ENCODE measurements at regions not wholly inside any gene's neighbourhood (a gene's known extent, or its start where the extent isn't known, plus 50 kb on each side); places are given as distances from the start of the nearest gene placed in this dataset.

- no peak overlapping the region for H3K4me3 ChIP-seq
- no peak for DNase-seq (ENCODE audit: low spot score)
- no peaks in the 10 kb centered on the region for H3K9me3 ChIP-seq
- TF ChIP-seq CTCF (IDR thresholded peaks at IDR 0.05) = no peak
- ATAC-seq (ENCODE audit: insufficient number of reproducible peaks, low FRiP score, low read depth) = no peak
- peaks cover 13 to 18% of the 10 kb centered on the region in 2 donors for H3K4me1 ChIP-seq (ENCODE audit: control insufficient read depth in 1 of 2, low read depth in 2 of 2)
- no peak overlapping the region for H3K27ac ChIP-seq
- no peaks in the 10 kb centered on the region for H3K27me3 ChIP-seq (replicated peaks; ENCODE audit: insufficient read depth)
- H3K36me3 ChIP-seq = no peaks in the 10 kb centered on the region
Observed at GRCh38 chr10:78314651-78315050, 281.0 kb downstream of the RPS24 start.

GRCh38 chr10:78316451-78316931 lies 282.8 kb downstream of the RPS24 start:
- Histone ChIP-seq H3K4me3 (no peak overlapping the region), H3K36me3 (no peaks in the 10 kb centered on the region), H3K4me1 (ENCODE audit: control insufficient read depth in 1 of 2, low read depth in 2 of 2) (peaks cover 13 to 18% of the 10 kb centered on the region in 2 donors), H3K27me3 (replicated peaks; ENCODE audit: insufficient read depth) (no peaks in the 10 kb centered on the region), H3K27ac (peak overlapping the region; percentile 3 to 17), H3K9me3 (no peaks in the 10 kb centered on the region)
- no peak for ATAC-seq (ENCODE audit: insufficient number of reproducible peaks, low FRiP score, low read depth)
- DNase-seq (ENCODE audit: low spot score) = no peak
- no peak for TF ChIP-seq CTCF (IDR thresholded peaks at IDR 0.05)

- DNase-seq (ENCODE audit: low spot score) = no peak
- peaks cover 13 to 18% of the 10 kb centered on the region in 2 donors for H3K4me1 ChIP-seq (ENCODE audit: control insufficient read depth in 1 of 2, low read depth in 2 of 2)
- H3K27ac ChIP-seq = no peak overlapping the region
- no peaks in the 10 kb centered on the region for H3K9me3 ChIP-seq
- no peak overlapping the region for H3K4me3 ChIP-seq
- no peak for TF ChIP-seq CTCF (IDR thresholded peaks at IDR 0.05)
- ATAC-seq (ENCODE audit: insufficient number of reproducible peaks, low FRiP score, low read depth) = no peak
- H3K27me3 ChIP-seq (replicated peaks; ENCODE audit: insufficient read depth) = no peaks in the 10 kb centered on the region
- H3K36me3 ChIP-seq = no peaks in the 10 kb centered on the region
Observed at GRCh38 chr10:78318305-78318704, 284.6 kb downstream of the RPS24 start.

- H3K27ac ChIP-seq = no peak overlapping the region
- H3K4me1 ChIP-seq (ENCODE audit: control insufficient read depth in 1 of 2, low read depth in 2 of 2) = peaks cover 13 to 18% of the 10 kb centered on the region in 2 donors
- DNase-seq (ENCODE audit: low spot score) = no peak
Observed at GRCh38 chr10:78319371-78319770, 285.7 kb downstream of the RPS24 start.

GRCh38 chr10:78319841-78320240 lies 286.2 kb downstream of the RPS24 start:
- Histone ChIP-seq H3K4me3 (no peak overlapping the region), H3K27me3 (replicated peaks; ENCODE audit: insufficient read depth) (no peaks in the 10 kb centered on the region), H3K9me3 (no peaks in the 10 kb centered on the region), H3K27ac (no peak overlapping the region), H3K4me1 (ENCODE audit: control insufficient read depth in 1 of 2, low read depth in 2 of 2) (peaks cover 13 to 18% of the 10 kb centered on the region in 2 donors), H3K36me3 (no peaks in the 10 kb centered on the region)
- no peak for ATAC-seq (ENCODE audit: insufficient number of reproducible peaks, low FRiP score, low read depth)
- no peak for TF ChIP-seq CTCF (IDR thresholded peaks at IDR 0.05)
- no peak for DNase-seq (ENCODE audit: low spot score)

More at GRCh38 chr10:78319371-78319770, 285.7 kb downstream of the RPS24 start:
- ATAC-seq (ENCODE audit: insufficient number of reproducible peaks, low FRiP score, low read depth) = no peak
- no peaks in the 10 kb centered on the region for H3K27me3 ChIP-seq (replicated peaks; ENCODE audit: insufficient read depth)
- no peak overlapping the region for H3K4me3 ChIP-seq
- no peak for TF ChIP-seq CTCF (IDR thresholded peaks at IDR 0.05)
- no peaks in the 10 kb centered on the region for H3K9me3 ChIP-seq
- no peaks in the 10 kb centered on the region for H3K36me3 ChIP-seq

Measured in thoracic aorta (tissue), 2 donors.